Right atrium auricular region (tissue), 2 donors: ENCODE measurements at regions not wholly inside any gene's neighbourhood (a gene's known extent, or its start where the extent isn't known, plus 50 kb on each side); places are given as distances from the start of the nearest gene placed in this dataset.
"Not testable (repeated sequence)": the region's sequence is repeated elsewhere in the genome, so short reads cannot be mapped to it uniquely, and the experiment has no call there.

Experiments used
- DNase-seq: peaks from one replicate; pipeline ENCODE4 v3.0.0-alpha.2; 2019; ENCODE audit warnings: low spot score
- H3K27ac ChIP-seq, 2 donors: fragments of 200-600 bp; sonication (generic); 1 replicate in 1 of 2; 2 replicates in 1 of 2; pipeline ENCODE4 v1.5.1; 2016 to 2019
- H3K27me3 ChIP-seq, 2 donors: fragments of 200-600 bp; sonication (generic); one replicate each; pipeline versions ENCODE4 v1.5.1 to v1.6.0; 2017 to 2019
- H3K36me3 ChIP-seq: fragments of 200-600 bp; sonication (generic); one replicate; pipeline ENCODE4 v1.5.1; 2016
- H3K4me1 ChIP-seq, 2 donors: fragments of 200-600 bp; sonication (generic); one replicate each; pipeline versions ENCODE4 v1.5.1 to v1.6.0; 2017 to 2019
- H3K4me3 ChIP-seq, 2 donors: fragments of 200-600 bp; sonication (generic); 1 replicate in 1 of 2; 2 replicates in 1 of 2; pipeline ENCODE4 v1.5.1; 2017 to 2019; ENCODE audit warnings: mild to moderate bottlenecking in 1 of 2, moderate library complexity in 1 of 2
- H3K9me3 ChIP-seq, 2 donors: fragments of 200-600 bp; sonication (generic); one replicate each; pipeline ENCODE4 v1.5.1; 2019
- TF ChIP-seq, protein P1 (sequence below), 2 donors: fragments of 200-600 bp; sonication (generic); IDR thresholded peaks; one replicate each; pipeline ENCODE4 v1.5.1; 2019; ENCODE audit warnings: antibody characterized with exemption in 2 of 2

GRCh38 chr6:93842178-93842577 lies 422.8 kb upstream of the EPHA7 start:
- Histone ChIP-seq H3K4me1 (no peaks in the 10 kb centered on the region), H3K9me3 (no peaks in the 10 kb centered on the region), H3K27ac (no peak overlapping the region), H3K27me3 (no peaks in the 10 kb centered on the region), H3K36me3 (no peaks in the 10 kb centered on the region), H3K4me3 (no peak overlapping the region)
- DNase-seq = no peak
- TF ChIP-seq, protein P1, sequence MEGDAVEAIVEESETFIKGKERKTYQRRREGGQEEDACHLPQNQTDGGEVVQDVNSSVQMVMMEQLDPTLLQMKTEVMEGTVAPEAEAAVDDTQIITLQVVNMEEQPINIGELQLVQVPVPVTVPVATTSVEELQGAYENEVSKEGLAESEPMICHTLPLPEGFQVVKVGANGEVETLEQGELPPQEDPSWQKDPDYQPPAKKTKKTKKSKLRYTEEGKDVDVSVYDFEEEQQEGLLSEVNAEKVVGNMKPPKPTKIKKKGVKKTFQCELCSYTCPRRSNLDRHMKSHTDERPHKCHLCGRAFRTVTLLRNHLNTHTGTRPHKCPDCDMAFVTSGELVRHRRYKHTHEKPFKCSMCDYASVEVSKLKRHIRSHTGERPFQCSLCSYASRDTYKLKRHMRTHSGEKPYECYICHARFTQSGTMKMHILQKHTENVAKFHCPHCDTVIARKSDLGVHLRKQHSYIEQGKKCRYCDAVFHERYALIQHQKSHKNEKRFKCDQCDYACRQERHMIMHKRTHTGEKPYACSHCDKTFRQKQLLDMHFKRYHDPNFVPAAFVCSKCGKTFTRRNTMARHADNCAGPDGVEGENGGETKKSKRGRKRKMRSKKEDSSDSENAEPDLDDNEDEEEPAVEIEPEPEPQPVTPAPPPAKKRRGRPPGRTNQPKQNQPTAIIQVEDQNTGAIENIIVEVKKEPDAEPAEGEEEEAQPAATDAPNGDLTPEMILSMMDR (IDR thresholded peaks at IDR 0.05) = no peak

DNA sequence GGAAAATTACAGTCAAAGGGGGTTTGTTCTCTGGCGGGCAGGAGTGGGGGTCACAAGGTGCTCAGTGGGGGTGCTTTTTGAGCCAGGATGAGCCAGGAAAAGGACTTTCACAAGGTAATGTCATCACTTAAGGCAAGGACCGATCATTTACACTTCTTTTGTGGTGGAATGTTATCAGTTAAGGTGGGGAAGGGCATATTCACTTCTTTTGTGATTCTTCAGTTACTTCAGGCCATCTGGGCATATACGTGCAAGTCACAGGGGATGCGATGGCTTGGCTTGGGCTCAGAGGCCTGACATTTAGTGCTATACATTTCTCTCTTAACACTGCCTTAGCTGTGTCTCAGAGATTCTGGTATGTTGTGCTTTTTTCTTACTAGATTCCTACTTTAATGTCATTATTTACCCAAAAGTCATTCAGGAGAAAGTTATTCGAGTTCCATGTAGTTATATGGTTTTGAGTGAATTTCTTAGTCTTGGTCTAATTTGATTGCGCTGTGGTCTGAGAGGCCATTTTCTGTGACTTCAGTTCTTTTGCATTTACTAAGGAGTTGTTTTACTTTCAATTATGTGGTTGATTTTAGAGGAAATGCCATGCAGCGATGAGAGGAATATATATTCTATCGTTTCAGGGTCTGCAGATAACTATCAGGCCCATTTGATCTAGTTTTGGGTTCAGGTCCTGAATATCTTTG lies 416.2 kb upstream of the EPHA7 start:
- not testable (repeated sequence) for DNase-seq, H3K27me3 ChIP-seq, H3K4me1 ChIP-seq, H3K9me3 ChIP-seq, H3K27ac ChIP-seq, H3K36me3 ChIP-seq, H3K4me3 ChIP-seq

- H3K4me3 ChIP-seq = not testable (repeated sequence)
Observed at GRCh38 chr6:93835026-93835425, 415.7 kb upstream of the EPHA7 start.

DNA sequence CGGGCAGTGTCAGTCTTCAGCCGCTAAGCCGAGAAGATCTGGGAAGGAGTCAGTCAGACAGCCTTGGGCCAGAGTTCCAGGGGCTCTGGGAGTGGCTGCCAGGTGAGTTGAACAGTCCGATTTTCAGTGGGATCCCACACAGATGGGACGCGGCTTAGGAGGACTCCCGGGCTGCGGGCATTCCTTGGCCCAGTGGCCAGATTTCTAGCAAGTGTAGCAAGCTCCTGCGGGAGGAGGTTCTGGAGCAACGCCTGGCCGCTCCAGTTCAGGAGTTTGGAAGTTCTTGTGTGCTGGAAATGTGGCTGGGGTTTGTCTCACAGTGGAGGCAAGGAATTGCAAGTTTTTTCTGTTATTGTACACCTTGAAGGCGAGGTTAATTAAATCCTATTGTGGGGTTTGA lies 414.0 kb upstream of the EPHA7 start:
- not testable (repeated sequence) for H3K9me3 ChIP-seq, H3K27me3 ChIP-seq, H3K36me3 ChIP-seq, H3K4me3 ChIP-seq, H3K4me1 ChIP-seq, DNase-seq, H3K27ac ChIP-seq

More at GRCh38 chr6:93835026-93835425, 415.7 kb upstream of the EPHA7 start:
- H3K9me3 ChIP-seq, H3K27me3 ChIP-seq, H3K36me3 ChIP-seq, H3K4me1 ChIP-seq, DNase-seq, H3K27ac ChIP-seq: not testable (repeated sequence)

- H3K9me3 ChIP-seq, H3K27ac ChIP-seq, H3K4me3 ChIP-seq, DNase-seq, H3K4me1 ChIP-seq, H3K36me3 ChIP-seq, H3K27me3 ChIP-seq: not testable (repeated sequence)
Observed at GRCh38 chr6:93829757-93830156, 410.4 kb upstream of the EPHA7 start.

DNA sequence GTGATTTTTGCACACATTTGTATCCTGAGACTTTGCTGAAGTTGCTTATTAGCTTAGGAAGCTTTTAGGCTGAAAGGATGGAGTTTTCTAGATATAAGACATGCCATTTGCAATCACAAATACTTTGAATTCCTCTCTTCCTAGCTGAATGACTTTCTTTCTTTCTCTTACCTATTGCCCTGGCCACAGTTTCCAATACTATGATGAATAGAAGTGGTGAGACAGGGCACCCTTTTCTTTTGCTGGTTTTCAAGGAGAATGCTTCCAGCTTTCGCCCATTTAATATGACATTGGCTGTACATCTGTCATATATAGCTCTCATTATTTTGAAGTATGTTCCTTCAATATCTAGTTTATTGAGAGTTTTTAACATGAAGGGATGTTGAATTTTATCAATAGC lies 409.6 kb upstream of the EPHA7 start:
- TF ChIP-seq, protein P1 (IDR thresholded peaks at IDR 0.05) = no peak
- Histone ChIP-seq H3K9me3 (no peaks in the 10 kb centered on the region), H3K27ac (no peak overlapping the region), H3K36me3 (no peaks in the 10 kb centered on the region), H3K4me1 (no peaks in the 10 kb centered on the region), H3K4me3 (no peak overlapping the region), H3K27me3 (no peaks in the 10 kb centered on the region)
- no peak for DNase-seq

GRCh38 chr6:93828553-93828952 lies 409.2 kb upstream of the EPHA7 start:
- Histone ChIP-seq H3K4me3 (no peak overlapping the region), H3K27ac (no peak overlapping the region), H3K36me3 (no peaks in the 10 kb centered on the region), H3K9me3 (no peaks in the 10 kb centered on the region), H3K4me1 (no peaks in the 10 kb centered on the region), H3K27me3 (no peaks in the 10 kb centered on the region)
- DNase-seq = no peak
- TF ChIP-seq, protein P1 (IDR thresholded peaks at IDR 0.05) = no peak

DNA sequence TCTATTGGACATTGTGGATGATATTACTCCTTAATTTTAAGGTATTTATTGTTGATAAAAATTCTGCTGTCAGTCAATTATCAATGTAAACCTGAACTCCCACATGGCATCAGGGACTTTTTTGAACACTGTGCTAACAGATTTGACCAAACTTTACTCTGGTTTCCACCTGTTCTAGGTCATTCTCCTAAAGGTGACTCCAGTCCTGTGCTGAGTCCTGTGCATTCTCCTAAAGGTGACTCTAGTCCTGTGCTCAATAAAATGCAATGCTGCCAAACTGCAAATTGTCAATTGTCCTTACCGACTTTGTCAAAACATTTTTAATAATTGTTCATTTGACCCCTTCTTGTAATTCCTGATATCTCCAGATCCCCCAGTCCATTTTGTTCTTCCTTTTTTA lies 408.4 kb upstream of the EPHA7 start:
- H3K27me3 ChIP-seq = no peaks in the 10 kb centered on the region

More for the DNA sequence above, 408.4 kb upstream of the EPHA7 start:
- H3K4me1 ChIP-seq = no peaks in the 10 kb centered on the region
- H3K36me3 ChIP-seq = no peaks in the 10 kb centered on the region
- H3K4me3 ChIP-seq = no peak overlapping the region
- H3K27ac ChIP-seq = no peak overlapping the region
- no peaks in the 10 kb centered on the region for H3K9me3 ChIP-seq
- DNase-seq = no peak
- TF ChIP-seq, protein P1 (IDR thresholded peaks at IDR 0.05) = no peak
